CD14-positive monocyte (primary cell): ENCODE measurements at regions not wholly inside any gene's neighbourhood (a gene's known extent, or its start where the extent isn't known, plus 50 kb on each side); places are given as distances from the start of the nearest gene placed in this dataset.

ENCODE experiments used
- DNase-seq, 3 donors: peaks; one replicate each; pipeline ENCODE4 v3.0.0-alpha.2; 2011 to 2022
- H2AFZ ChIP-seq: 2 replicates; pipeline ENCODE4 v1.6.0; 2012; ENCODE audit warnings: mild to moderate bottlenecking, low read depth, low read length, inconsistent platforms; ENCODE audit not compliant: insufficient read depth, poor library complexity, severe bottlenecking
- H3K27ac ChIP-seq, 2 donors: 1 replicate in 1 of 2; 2 replicates in 1 of 2; pipeline ENCODE4 v1.5.1; 2012 to 2013; ENCODE audit warnings: low read length in 2 of 2, control low read depth in 1 of 2, inconsistent platforms in 1 of 2, low read depth in 1 of 2, mild to moderate bottlenecking in 1 of 2
- H3K27me3 ChIP-seq, 2 donors: one replicate each; pipeline versions ENCODE4 v1.6.0 to v1.6.1; 2011 to 2013; ENCODE audit warnings: low read length in 2 of 2; ENCODE audit not compliant: control insufficient read depth in 2 of 2, insufficient read depth in 2 of 2
- H3K36me3 ChIP-seq, 2 donors: replicated peaks in 1 of 2; 1 replicate in 1 of 2; 2 replicates in 1 of 2; pipeline versions ENCODE4 v1.5.1 to v1.6.1; 2012 to 2013; ENCODE audit warnings: low read length in 2 of 2, control low read depth in 1 of 2, inconsistent platforms in 1 of 2, mild to moderate bottlenecking in 1 of 2; ENCODE audit not compliant: insufficient read depth in 2 of 2, control insufficient read depth in 1 of 2
- H3K4me1 ChIP-seq, 2 donors: 1 replicate in 1 of 2; 2 replicates in 1 of 2; pipeline versions ENCODE4 v1.5.1 to v1.6.1; 2012 to 2013; ENCODE audit warnings: low read length in 2 of 2, control low read depth in 1 of 2, inconsistent platforms in 1 of 2, mild to moderate bottlenecking in 1 of 2, moderate library complexity in 1 of 2; ENCODE audit not compliant: insufficient read depth in 2 of 2, control insufficient read depth in 1 of 2
- H3K4me2 ChIP-seq: replicated peaks from 2 replicates; pipeline ENCODE3; 2012; ENCODE audit warnings: low read length, moderate library complexity, mild to moderate bottlenecking; ENCODE audit not compliant: poor library complexity, severe bottlenecking; ENCODE audit errors: extremely low read depth
- H3K4me3 ChIP-seq, 3 experiments: fragments of 200-600 bp in 1 of 3; sonication (generic) in 1 of 3; replicated peaks in 1 of 3; 1 replicate in 2 of 3; 2 replicates in 1 of 3; pipeline ENCODE4 v1.5.1; 2011 to 2013; ENCODE audit warnings: low read length in 3 of 3, mild to moderate bottlenecking in 3 of 3, control low read depth in 2 of 3, low read depth in 2 of 3, inconsistent platforms in 1 of 3, moderate library complexity in 1 of 3
- H3K79me2 ChIP-seq: 2 replicates; pipeline ENCODE4 v1.6.0; 2012; ENCODE audit warnings: mild to moderate bottlenecking, control low read depth, inconsistent platforms, low read length, moderate library complexity; ENCODE audit not compliant: insufficient read depth
- H3K9ac ChIP-seq: 2 replicates; pipeline ENCODE4 v1.6.0; 2017; ENCODE audit warnings: low read length, mild to moderate bottlenecking; ENCODE audit not compliant: insufficient read depth, poor library complexity, severe bottlenecking
- H3K9me3 ChIP-seq, 2 donors: replicated peaks in 1 of 2; 1 replicate in 1 of 2; 2 replicates in 1 of 2; pipeline versions ENCODE4 v1.5.1 to v1.6.1; 2012 to 2013; ENCODE audit warnings: low read length in 2 of 2, control low read depth in 1 of 2; ENCODE audit not compliant: control insufficient read depth in 1 of 2, insufficient read depth in 1 of 2
- H4K20me1 ChIP-seq: 2 replicates; pipeline ENCODE4 v1.6.0; 2012; ENCODE audit warnings: mild to moderate bottlenecking, low read length, control low read depth, moderate library complexity; ENCODE audit not compliant: insufficient read depth
- H3K27ac Mint-ChIP-seq, 7 donors: one replicate each; pipeline ENCODE4 v1.8.0; 2020; ENCODE audit warnings: mild to moderate bottlenecking in 7 of 7, mixed read lengths in 7 of 7, moderate library complexity in 6 of 7, inconsistent platforms in 2 of 7
- H3K27me3 Mint-ChIP-seq, 3 donors: one replicate each; pipeline ENCODE4 v1.8.0; 2021 to 2022; ENCODE audit warnings: low read depth in 3 of 3, mild to moderate bottlenecking in 3 of 3, mixed read lengths in 3 of 3, moderate library complexity in 3 of 3, inconsistent platforms in 1 of 3
- H3K36me3 Mint-ChIP-seq, 2 donors: one replicate each; pipeline ENCODE4 v1.8.0; 2020; ENCODE audit warnings: mixed read lengths in 2 of 2, inconsistent platforms in 1 of 2, mild to moderate bottlenecking in 1 of 2
- H3K4me1 Mint-ChIP-seq: one replicate; pipeline ENCODE4 v1.8.0; 2020; ENCODE audit warnings: mild to moderate bottlenecking, mixed read lengths
- H3K4me3 Mint-ChIP-seq, 2 donors: one replicate each; pipeline ENCODE4 v1.8.0; 2020; ENCODE audit warnings: mild to moderate bottlenecking in 2 of 2, mixed read lengths in 2 of 2, moderate library complexity in 1 of 2
- H3K9me3 Mint-ChIP-seq, 7 donors: one replicate each; pipeline ENCODE4 v1.8.0; 2020 to 2022; ENCODE audit warnings: mixed read lengths in 7 of 7, mild to moderate bottlenecking in 6 of 7, moderate library complexity in 6 of 7, inconsistent platforms in 2 of 7
- CTCF ChIP-seq: fragments of 200-600 bp; IDR thresholded peaks from one replicate; pipeline ENCODE4 v1.8.0; 2022; ENCODE audit warnings: antibody characterized with exemption, mild to moderate bottlenecking
- WGBS: methylation state at CpG from one replicate; pipeline ENCODE4 v1.1.5; 2013; ENCODE audit warnings: missing lambda C conversion rate; ENCODE audit not compliant: insufficient coverage; 5-methylcytosine and 5-hydroxymethylcytosine counted together
- intact Hi-C, 2 donors: fragments of 100-400 bp; cut with micrococcal nuclease; formaldehyde crosslinking; loops; one replicate each; pipeline versions ENCODE4 v1.15.0 to v1.15.1; 2023

GRCh38 chr4:113832803-113833202 is 71.3 kb upstream of the CAMK2D start:
- Mint-ChIP-seq H3K4me3 (no peak overlapping the region), H3K27ac (no peak overlapping the region), H3K9me3 (peaks cover 0 to 2% (median 0%) of the 10 kb centered on the region in 7 donors), H3K27me3 (peaks cover 0 to 3% (median 1%) of the 10 kb centered on the region in 3 donors), H3K4me1 (peaks cover 25% of the 10 kb centered on the region), H3K36me3 (no peaks in the 10 kb centered on the region)
- Histone ChIP-seq H3K4me1 (peaks cover 14% of the 10 kb centered on the region in 2 donors), H3K79me2 (no peaks in the 10 kb centered on the region), H3K9ac (no peak overlapping the region), H4K20me1 (no peaks in the 10 kb centered on the region), H3K4me3 (no peak overlapping the region), H3K9me3 (no peaks in the 10 kb centered on the region), H3K36me3 (no peaks in the 10 kb centered on the region), H3K27ac (no peak overlapping the region), H3K4me2 (no peak overlapping the region), H3K27me3 (no peaks in the 10 kb centered on the region), H2AFZ (no peak overlapping the region)
- TF ChIP-seq CTCF, result no peak
- 0% methylated on average over 1 of the region's 4 CpGs for WGBS
- intact Hi-C loops, result no loop called here
- DNase-seq, result no peak

- Histone ChIP-seq H3K36me3 (no peaks in the 10 kb centered on the region), H3K27ac (no peak overlapping the region), H3K4me2 (no peak overlapping the region), H3K9me3 (no peaks in the 10 kb centered on the region), H3K4me1 (peaks cover under 1 to 1% of the 10 kb centered on the region in 2 donors), H3K27me3 (no peaks in the 10 kb centered on the region), H2AFZ (no peak overlapping the region), H3K4me3 (no peak overlapping the region), H3K79me2 (no peaks in the 10 kb centered on the region), H3K9ac (no peak overlapping the region), H4K20me1 (no peaks in the 10 kb centered on the region)
- Mint-ChIP-seq H3K36me3 (no peaks in the 10 kb centered on the region), H3K4me3 (no peak overlapping the region), H3K4me1 (peaks cover 12% of the 10 kb centered on the region), H3K27me3 (peaks cover 0 to 3% (median 1%) of the 10 kb centered on the region in 3 donors), H3K27ac (peak overlapping the region in 1 of 7 donors; percentile 20), H3K9me3 (peaks cover 0 to 2% (median 0%) of the 10 kb centered on the region in 7 donors)
- DNase-seq, result no peak
- intact Hi-C loops, result no loop called here
- no peak for TF ChIP-seq CTCF
These were observed 69.9 kb upstream of the CAMK2D start for GRCh38 chr4:113831457-113831856.
